MM.1S (cell line): ENCODE measurements at regions not wholly inside any gene's neighbourhood (a gene's known extent, or its start where the extent isn't known, plus 50 kb on each side); places are given as distances from the start of the nearest gene placed in this dataset.

ENCODE experiments used
- DNase-seq: peaks from one replicate; pipeline ENCODE4 v3.0.0-alpha.2; 2015
- H2AFZ ChIP-seq: fragments of 300-600 bp; sonication (generic); 2 replicates; pipeline ENCODE4 v1.6.0; 2016; ENCODE audit warnings: antibody characterized with exemption, low read length
- H3F3A ChIP-seq: fragments of 300-600 bp; sonication (generic); 2 replicates; pipeline ENCODE4 v1.6.1; 2016; ENCODE audit warnings: mild to moderate bottlenecking, antibody characterized with exemption, low read length, moderate library complexity, mixed read lengths; ENCODE audit not compliant: insufficient read depth
- H3K27ac ChIP-seq: fragments of 300-600 bp; sonication (generic); 2 replicates; pipeline ENCODE4 v1.5.1; 2016; ENCODE audit warnings: mild to moderate bottlenecking, low read length
- H3K27me3 ChIP-seq: fragments of 300-600 bp; sonication (generic); replicated peaks from 2 replicates; pipeline ENCODE4 v1.6.0; 2016; ENCODE audit warnings: low read length; ENCODE audit not compliant: insufficient read depth
- H3K36me3 ChIP-seq: fragments of 300-600 bp; sonication (generic); replicated peaks from 2 replicates; pipeline ENCODE4 v1.6.1; 2016; ENCODE audit warnings: mild to moderate bottlenecking, low read length, mixed read lengths; ENCODE audit not compliant: insufficient read depth
- H3K4me1 ChIP-seq: fragments of 300-600 bp; sonication (generic); 2 replicates; pipeline ENCODE4 v1.6.1; 2016; ENCODE audit warnings: low read length, mixed read lengths
- H3K4me2 ChIP-seq: fragments of 300-600 bp; sonication (generic); 2 replicates; pipeline ENCODE4 v1.6.0; 2016; ENCODE audit warnings: low read depth, low read length
- H3K4me3 ChIP-seq: fragments of 300-600 bp; sonication (generic); 2 replicates; pipeline ENCODE4 v1.5.1; 2016; ENCODE audit warnings: low read length, mixed read lengths
- H3K79me2 ChIP-seq: fragments of 300-600 bp; sonication (generic); 2 replicates; pipeline ENCODE4 v1.6.1; 2016; ENCODE audit warnings: mixed run types, low read length, mixed read lengths
- H3K9ac ChIP-seq: fragments of 300-600 bp; sonication (generic); 2 replicates; pipeline ENCODE4 v1.6.1; 2016; ENCODE audit warnings: low read length, mixed read lengths
- H3K9me2 ChIP-seq: fragments of 300-600 bp; sonication (generic); replicated peaks from 2 replicates; pipeline ENCODE4 v1.6.1; 2016; ENCODE audit warnings: mild to moderate bottlenecking, low read length, mixed read lengths; ENCODE audit not compliant: insufficient read depth
- H3K9me3 ChIP-seq: fragments of 300-600 bp; sonication (generic); replicated peaks from 2 replicates; pipeline ENCODE4 v1.6.1; 2016; ENCODE audit warnings: mild to moderate bottlenecking, low read length, mixed read lengths; ENCODE audit not compliant: insufficient read depth
- H4K20me1 ChIP-seq: fragments of 300-600 bp; sonication (generic); 2 replicates; pipeline ENCODE4 v1.6.1; 2016; ENCODE audit warnings: mild to moderate bottlenecking, low read length, moderate library complexity, mixed read lengths; ENCODE audit not compliant: insufficient read depth
- CTCF ChIP-seq: fragments of 300-600 bp; sonication (generic); IDR thresholded peaks from 2 replicates; pipeline ENCODE4 v1.5.1; 2016; ENCODE audit warnings: antibody characterized with exemption, low read length, mixed read lengths
- EZH2 ChIP-seq: fragments of 300-600 bp; sonication (generic); optimal IDR thresholded peaks from 2 replicates; pipeline ENCODE3; 2017; ENCODE audit warnings: low read depth, mild to moderate bottlenecking, antibody characterized with exemption, low read length, mixed read lengths
- EZH2phosphoT487 ChIP-seq: fragments of 300-600 bp; sonication (generic); IDR thresholded peaks from 2 replicates; pipeline ENCODE4 v1.6.1; 2018; ENCODE audit warnings: antibody characterized with exemption, low read length

GRCh38 chr2:10246831-10247230, 55.9 kb upstream of the HPCAL1 start:
- Histone ChIP-seq H3K9me2 (no peaks in the 10 kb centered on the region), H3K4me3 (no peak overlapping the region), H3K27ac (no peak overlapping the region), H3K4me1 (no peaks in the 10 kb centered on the region), H3K79me2 (no peaks in the 10 kb centered on the region), H3K9ac (no peak overlapping the region), H3K36me3 (no peaks in the 10 kb centered on the region), H3K4me2 (no peak overlapping the region), H3K27me3 (no peaks in the 10 kb centered on the region), H3K9me3 (no peaks in the 10 kb centered on the region), H4K20me1 (no peaks in the 10 kb centered on the region), H3F3A (no peaks in the 10 kb centered on the region), H2AFZ (no peak overlapping the region)
- no peak for TF ChIP-seq CTCF
- no peak for TF ChIP-seq EZH2
- TF ChIP-seq EZH2phosphoT487, result no peak
- no peak for DNase-seq

- no peaks in the 10 kb centered on the region for H3K9me2 ChIP-seq
- TF ChIP-seq CTCF, result no peak
- no peak for TF ChIP-seq EZH2
- TF ChIP-seq EZH2phosphoT487, result no peak
- H3K9me3 ChIP-seq, result no peaks in the 10 kb centered on the region
- no peaks in the 10 kb centered on the region for H4K20me1 ChIP-seq
- H3K4me3 ChIP-seq, result no peak overlapping the region
- H3K27me3 ChIP-seq, result no peaks in the 10 kb centered on the region
- H3K9ac ChIP-seq, result no peak overlapping the region
- H3K4me1 ChIP-seq, result no peaks in the 10 kb centered on the region
- H3K36me3 ChIP-seq, result no peaks in the 10 kb centered on the region
- DNase-seq, result no peak
- H3K79me2 ChIP-seq, result no peaks in the 10 kb centered on the region
- no peak overlapping the region for H3K4me2 ChIP-seq
- H3F3A ChIP-seq, result no peaks in the 10 kb centered on the region
- H2AFZ ChIP-seq, result no peak overlapping the region
- H3K27ac ChIP-seq, result no peak overlapping the region
Observed at GRCh38 chr2:10249798-10250197, 52.9 kb upstream of the HPCAL1 start.

GRCh38 chr2:10252224-10252623, 50.5 kb upstream of the HPCAL1 start:
- Histone ChIP-seq H2AFZ (no peak overlapping the region), H3K9me2 (no peaks in the 10 kb centered on the region), H3K79me2 (no peaks in the 10 kb centered on the region), H3K36me3 (no peaks in the 10 kb centered on the region), H3K4me1 (no peaks in the 10 kb centered on the region), H3K9me3 (no peaks in the 10 kb centered on the region), H3F3A (no peaks in the 10 kb centered on the region), H3K9ac (no peak overlapping the region), H4K20me1 (no peaks in the 10 kb centered on the region), H3K4me2 (no peak overlapping the region), H3K4me3 (no peak overlapping the region), H3K27ac (no peak overlapping the region), H3K27me3 (no peaks in the 10 kb centered on the region)
- DNase-seq, result no peak
- TF ChIP-seq EZH2, result no peak
- no peak for TF ChIP-seq CTCF
- TF ChIP-seq EZH2phosphoT487, result no peak

GRCh38 chr2:10252661-10253060, 50.0 kb upstream of the HPCAL1 start:
- H3K9ac ChIP-seq, result no peak overlapping the region
- no peaks in the 10 kb centered on the region for H3K36me3 ChIP-seq
- H4K20me1 ChIP-seq, result no peaks in the 10 kb centered on the region
- DNase-seq, result no peak
- no peak overlapping the region for H3K27ac ChIP-seq
- no peaks in the 10 kb centered on the region for H3K9me2 ChIP-seq
- no peak overlapping the region for H2AFZ ChIP-seq
- H3K4me3 ChIP-seq, result no peak overlapping the region
- no peaks in the 10 kb centered on the region for H3K9me3 ChIP-seq
- no peaks in the 10 kb centered on the region for H3K4me1 ChIP-seq
- H3K4me2 ChIP-seq, result no peak overlapping the region
- H3F3A ChIP-seq, result no peaks in the 10 kb centered on the region
- TF ChIP-seq EZH2 (no peak), EZH2phosphoT487 (no peak), CTCF (no peak)
- no peaks in the 10 kb centered on the region for H3K79me2 ChIP-seq
- no peaks in the 10 kb centered on the region for H3K27me3 ChIP-seq
